ENCODE measurements at regions not wholly inside any gene's neighbourhood (a gene's known extent, or its start where the extent isn't known, plus 50 kb on each side); places are given as distances from the start of the nearest gene placed in this dataset.

GRCh38 chr14:101394374-101394773 is 166.9 kb upstream of the DIO3 start:
- intact Hi-C loops (cut with micrococcal nuclease), result no loop called here
- BruUV-seq (replicated peaks), result no TSS peak
- Histone ChIP-seq H3K9ac (ENCODE audit: low read length) (no peak overlapping the region), H4K20me1 (ENCODE audit: insufficient read depth) (no peaks in the 10 kb centered on the region), H3K79me2 (ENCODE audit: insufficient read depth, low read length) (no peaks in the 10 kb centered on the region), H3K27me3 (ENCODE audit: insufficient read depth, low read length) (no peaks in the 10 kb centered on the region; the same call in 1 of the 2 replicates), H2AFZ (ENCODE audit: low read depth, low read length, poor library complexity, severe bottlenecking) (no peak overlapping the region), H3K4me3 (replicated peaks in 1 of 2; ENCODE audit: low read depth in 1 of 2, low read length in 2 of 2) (no peak overlapping the region), H3K4me1 (ENCODE audit: control insufficient read depth in 1 of 2, insufficient read depth in 2 of 2, low read length in 2 of 2) (no peaks in the 10 kb centered on the region), H3K36me3 (ENCODE audit: control insufficient read depth in 1 of 2, insufficient read depth in 2 of 2, low read length in 2 of 2) (no peaks in the 10 kb centered on the region), H3K9me3 (ENCODE audit: control insufficient read depth in 1 of 2, insufficient read depth in 1 of 2, low read depth in 1 of 2, low read length in 2 of 2) (no peaks in the 10 kb centered on the region), H3K4me2 (ENCODE audit: low read length) (no peak overlapping the region), H3K9me2 (ENCODE audit: insufficient read depth) (no peaks in the 10 kb centered on the region), H3K27ac (ENCODE audit: low read depth, low read length) (no peak overlapping the region)
- ATAC-seq (no peak), DNase-seq (ENCODE audit: low read depth, low spot score) (no peak)
- no peak for TF ChIP-seq YY1 (IDR thresholded peaks at IDR 0.05; ENCODE audit: extremely low read depth, insufficient replicate concordance, low read depth, low read length)
- no peak for TF ChIP-seq SRF (IDR thresholded peaks at IDR 0.05; ENCODE audit: low read depth)
- TF ChIP-seq POLR2A (IDR thresholded peaks at IDR 0.05; ENCODE audit: borderline replicate concordance, extremely low read depth, insufficient read depth, insufficient read length), result no peak
- TF ChIP-seq JUND (IDR thresholded peaks at IDR 0.05), result no peak
- TF ChIP-seq, protein P1, sequence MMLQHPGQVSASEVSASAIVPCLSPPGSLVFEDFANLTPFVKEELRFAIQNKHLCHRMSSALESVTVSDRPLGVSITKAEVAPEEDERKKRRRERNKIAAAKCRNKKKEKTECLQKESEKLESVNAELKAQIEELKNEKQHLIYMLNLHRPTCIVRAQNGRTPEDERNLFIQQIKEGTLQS (IDR thresholded peaks at IDR 0.05), result no peak
- TF ChIP-seq CBX3 (IDR thresholded peaks at IDR 0.05; ENCODE audit: low read depth), result no peak
- no peak for TF ChIP-seq SP1 (IDR thresholded peaks at IDR 0.05; ENCODE audit: low read depth)
- no peak for TF ChIP-seq EZH2 (IDR thresholded peaks at IDR 0.05)
- no peak for TF ChIP-seq POLR2AphosphoS5 (IDR thresholded peaks at IDR 0.05; ENCODE audit: low read depth, low read length)
- no peak for TF ChIP-seq ZFX (IDR thresholded peaks at IDR 0.05)
- no peak for TF ChIP-seq FOSL1 (IDR thresholded peaks at IDR 0.05; ENCODE audit: low read depth)
- TF ChIP-seq ELF1 (IDR thresholded peaks at IDR 0.05; ENCODE audit: borderline replicate concordance, low read depth), result no peak
- no peak for TF ChIP-seq CTCF (IDR thresholded peaks at IDR 0.05 in 2 of 3, conservative IDR thresholded peaks at IDR 0.05 in 1 of 3; ENCODE audit: borderline replicate concordance in 1 of 3, insufficient read depth in 1 of 3, low read depth in 2 of 3, low read length in 2 of 3)
- TF ChIP-seq SIN3A (IDR thresholded peaks at IDR 0.05; ENCODE audit: low read depth), result no peak
- no peak for TF ChIP-seq CEBPB (IDR thresholded peaks at IDR 0.05; ENCODE audit: low read depth)
- no peak for TF ChIP-seq EGR1 (IDR thresholded peaks at IDR 0.05; ENCODE audit: low read depth)
- no peak for TF ChIP-seq TCF7L2 (IDR thresholded peaks at IDR 0.05; ENCODE audit: borderline replicate concordance, extremely low read depth, insufficient read depth, insufficient read length)
- TF ChIP-seq EZH2phosphoT487 (IDR thresholded peaks at IDR 0.05; ENCODE audit: borderline replicate concordance), result no peak
- no peak for TF ChIP-seq ZNF274 (IDR thresholded peaks at IDR 0.05; ENCODE audit: low read depth, low read length)
- TF ChIP-seq, protein P2, sequence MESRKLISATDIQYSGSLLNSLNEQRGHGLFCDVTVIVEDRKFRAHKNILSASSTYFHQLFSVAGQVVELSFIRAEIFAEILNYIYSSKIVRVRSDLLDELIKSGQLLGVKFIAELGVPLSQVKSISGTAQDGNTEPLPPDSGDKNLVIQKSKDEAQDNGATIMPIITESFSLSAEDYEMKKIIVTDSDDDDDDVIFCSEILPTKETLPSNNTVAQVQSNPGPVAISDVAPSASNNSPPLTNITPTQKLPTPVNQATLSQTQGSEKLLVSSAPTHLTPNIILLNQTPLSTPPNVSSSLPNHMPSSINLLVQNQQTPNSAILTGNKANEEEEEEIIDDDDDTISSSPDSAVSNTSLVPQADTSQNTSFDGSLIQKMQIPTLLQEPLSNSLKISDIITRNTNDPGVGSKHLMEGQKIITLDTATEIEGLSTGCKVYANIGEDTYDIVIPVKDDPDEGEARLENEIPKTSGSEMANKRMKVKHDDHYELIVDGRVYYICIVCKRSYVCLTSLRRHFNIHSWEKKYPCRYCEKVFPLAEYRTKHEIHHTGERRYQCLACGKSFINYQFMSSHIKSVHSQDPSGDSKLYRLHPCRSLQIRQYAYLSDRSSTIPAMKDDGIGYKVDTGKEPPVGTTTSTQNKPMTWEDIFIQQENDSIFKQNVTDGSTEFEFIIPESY (IDR thresholded peaks at IDR 0.05; ENCODE audit: extremely low read depth, insufficient replicate concordance, low read length), result no peak
- ChIA-PET CTCF (no interaction called here), RAD21 (ENCODE audit: low non-redundant PET in 1 of 2, low total read pairs in 2 of 2, uncharacterized antibody in 2 of 2, unreplicated experiment in 2 of 2) (no interaction called here), POLR2A (no interaction called here)
